Chondrocyte (in vitro differentiated cells): ENCODE measurements at regions not wholly inside any gene's neighbourhood (a gene's known extent, or its start where the extent isn't known, plus 50 kb on each side); places are given as distances from the start of the nearest gene placed in this dataset.
"Not testable (repeated sequence)": the region's sequence is repeated elsewhere in the genome, so short reads cannot be mapped to it uniquely, and the experiment has no call there.

Experiments
- DNase-seq: peaks from one replicate; pipeline ENCODE4 v3.0.0; 2021; ENCODE audit warnings: mixed read lengths, low spot score
- H3K27ac Mint-ChIP-seq: one replicate; pipeline ENCODE4 v1.8.0; 2021; ENCODE audit warnings: mild to moderate bottlenecking, moderate library complexity, mixed read lengths; ENCODE audit not compliant: unreplicated experiment
- H3K27me3 Mint-ChIP-seq: 2 replicates; pipeline ENCODE4 v1.8.0; 2021; ENCODE audit warnings: low read depth, mixed read lengths
- H3K36me3 Mint-ChIP-seq: 2 replicates; pipeline ENCODE4 v1.8.0; 2021; ENCODE audit warnings: low read depth, mixed read lengths
- H3K4me1 Mint-ChIP-seq: 2 replicates; pipeline ENCODE4 v1.8.0; 2021; ENCODE audit warnings: low read depth, mild to moderate bottlenecking, mixed read lengths
- H3K4me3 Mint-ChIP-seq: one replicate; pipeline ENCODE4 v1.8.0; 2021; ENCODE audit warnings: mild to moderate bottlenecking, moderate library complexity, mixed read lengths; ENCODE audit not compliant: unreplicated experiment
- H3K9me3 Mint-ChIP-seq: 2 replicates; pipeline ENCODE4 v1.8.0; 2021; ENCODE audit warnings: low read depth, mixed read lengths
- TF ChIP-seq, protein P1 (sequence below): fragments of 200-600 bp; sonication (generic); IDR thresholded peaks from 2 replicates; pipeline ENCODE4 v1.5.0; 2021; ENCODE audit warnings: antibody characterized with exemption, mild to moderate bottlenecking, moderate library complexity

DNA sequence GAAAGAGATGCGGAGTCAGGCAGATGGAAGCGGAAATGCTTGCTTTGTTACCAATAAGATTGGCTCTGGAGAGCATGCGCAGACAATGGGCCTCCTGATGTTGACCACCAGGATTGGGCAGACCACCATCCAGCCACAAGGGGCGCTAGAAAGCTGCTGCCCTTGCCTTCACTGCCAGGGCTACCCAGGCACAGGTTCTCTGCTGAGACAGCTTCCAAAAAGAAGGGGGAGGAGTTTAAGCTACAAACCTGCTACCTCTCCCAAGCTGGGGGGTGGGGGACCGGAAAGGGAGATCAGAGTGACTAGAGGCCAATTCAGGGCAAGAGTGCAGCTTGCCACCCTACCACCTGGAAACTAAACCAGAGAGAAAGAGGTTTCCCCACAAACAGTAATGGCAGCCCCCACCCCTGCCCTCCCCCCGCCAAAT lies 369.7 kb downstream of the RRAGC start:
- Mint-ChIP-seq H3K27me3 (peaks cover 15% of the 10 kb centered on the region), H3K4me1 (peaks cover 3% of the 10 kb centered on the region), H3K9me3 (no peaks in the 10 kb centered on the region), H3K4me3 (no peak overlapping the region), H3K36me3 (no peaks in the 10 kb centered on the region), H3K27ac (no peak overlapping the region)
- DNase-seq = no peak
- TF ChIP-seq, protein P1, sequence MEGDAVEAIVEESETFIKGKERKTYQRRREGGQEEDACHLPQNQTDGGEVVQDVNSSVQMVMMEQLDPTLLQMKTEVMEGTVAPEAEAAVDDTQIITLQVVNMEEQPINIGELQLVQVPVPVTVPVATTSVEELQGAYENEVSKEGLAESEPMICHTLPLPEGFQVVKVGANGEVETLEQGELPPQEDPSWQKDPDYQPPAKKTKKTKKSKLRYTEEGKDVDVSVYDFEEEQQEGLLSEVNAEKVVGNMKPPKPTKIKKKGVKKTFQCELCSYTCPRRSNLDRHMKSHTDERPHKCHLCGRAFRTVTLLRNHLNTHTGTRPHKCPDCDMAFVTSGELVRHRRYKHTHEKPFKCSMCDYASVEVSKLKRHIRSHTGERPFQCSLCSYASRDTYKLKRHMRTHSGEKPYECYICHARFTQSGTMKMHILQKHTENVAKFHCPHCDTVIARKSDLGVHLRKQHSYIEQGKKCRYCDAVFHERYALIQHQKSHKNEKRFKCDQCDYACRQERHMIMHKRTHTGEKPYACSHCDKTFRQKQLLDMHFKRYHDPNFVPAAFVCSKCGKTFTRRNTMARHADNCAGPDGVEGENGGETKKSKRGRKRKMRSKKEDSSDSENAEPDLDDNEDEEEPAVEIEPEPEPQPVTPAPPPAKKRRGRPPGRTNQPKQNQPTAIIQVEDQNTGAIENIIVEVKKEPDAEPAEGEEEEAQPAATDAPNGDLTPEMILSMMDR = peak; percentile 70

- no peaks in the 10 kb centered on the region for H3K9me3 Mint-ChIP-seq
- TF ChIP-seq, protein P1 = no peak
- DNase-seq = no peak
- H3K27me3 Mint-ChIP-seq = peaks cover 15% of the 10 kb centered on the region
- H3K27ac Mint-ChIP-seq = no peak overlapping the region
- peaks cover 8% of the 10 kb centered on the region for H3K4me1 Mint-ChIP-seq
- H3K4me3 Mint-ChIP-seq = no peak overlapping the region
- no peaks in the 10 kb centered on the region for H3K36me3 Mint-ChIP-seq
These were observed 371.2 kb downstream of the RRAGC start for GRCh38 chr1:38488162-38488898.

DNA sequence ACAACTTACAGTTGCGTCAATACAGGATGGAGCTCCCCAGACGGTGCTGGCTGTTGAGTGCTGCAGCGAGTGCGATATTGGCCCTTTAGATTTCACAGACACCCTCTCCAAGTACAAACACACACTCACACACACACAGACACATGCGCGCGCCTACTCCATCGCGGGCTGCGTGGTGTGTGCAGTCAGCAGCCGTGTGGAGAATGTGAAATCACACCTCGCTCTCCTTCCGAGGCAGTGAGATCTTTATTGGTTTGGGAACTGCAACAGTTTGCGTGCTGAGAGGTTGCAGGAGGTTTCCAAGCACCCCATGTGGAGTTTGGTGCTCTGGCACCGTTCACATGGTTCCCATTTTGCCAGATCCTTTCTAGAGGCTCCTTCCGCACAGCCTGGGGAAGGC lies 372.2 kb downstream of the RRAGC start:
- no peaks in the 10 kb centered on the region for H3K36me3 Mint-ChIP-seq
- no peaks in the 10 kb centered on the region for H3K9me3 Mint-ChIP-seq
- H3K27ac Mint-ChIP-seq = no peak overlapping the region
- DNase-seq = no peak
- TF ChIP-seq, protein P1 = no peak
- H3K4me1 Mint-ChIP-seq = peaks cover 10% of the 10 kb centered on the region
- no peak overlapping the region for H3K4me3 Mint-ChIP-seq
- peaks cover 15% of the 10 kb centered on the region for H3K27me3 Mint-ChIP-seq

GRCh38 chr1:38486085-38486484 lies 373.5 kb downstream of the RRAGC start:
- peaks cover 10% of the 10 kb centered on the region for H3K4me1 Mint-ChIP-seq
- no peak overlapping the region for H3K4me3 Mint-ChIP-seq
- no peaks in the 10 kb centered on the region for H3K36me3 Mint-ChIP-seq
- no peak overlapping the region for H3K27ac Mint-ChIP-seq
- TF ChIP-seq, protein P1 = no peak
- H3K9me3 Mint-ChIP-seq = no peaks in the 10 kb centered on the region
- DNase-seq = no peak
- peaks cover 15% of the 10 kb centered on the region for H3K27me3 Mint-ChIP-seq

DNA sequence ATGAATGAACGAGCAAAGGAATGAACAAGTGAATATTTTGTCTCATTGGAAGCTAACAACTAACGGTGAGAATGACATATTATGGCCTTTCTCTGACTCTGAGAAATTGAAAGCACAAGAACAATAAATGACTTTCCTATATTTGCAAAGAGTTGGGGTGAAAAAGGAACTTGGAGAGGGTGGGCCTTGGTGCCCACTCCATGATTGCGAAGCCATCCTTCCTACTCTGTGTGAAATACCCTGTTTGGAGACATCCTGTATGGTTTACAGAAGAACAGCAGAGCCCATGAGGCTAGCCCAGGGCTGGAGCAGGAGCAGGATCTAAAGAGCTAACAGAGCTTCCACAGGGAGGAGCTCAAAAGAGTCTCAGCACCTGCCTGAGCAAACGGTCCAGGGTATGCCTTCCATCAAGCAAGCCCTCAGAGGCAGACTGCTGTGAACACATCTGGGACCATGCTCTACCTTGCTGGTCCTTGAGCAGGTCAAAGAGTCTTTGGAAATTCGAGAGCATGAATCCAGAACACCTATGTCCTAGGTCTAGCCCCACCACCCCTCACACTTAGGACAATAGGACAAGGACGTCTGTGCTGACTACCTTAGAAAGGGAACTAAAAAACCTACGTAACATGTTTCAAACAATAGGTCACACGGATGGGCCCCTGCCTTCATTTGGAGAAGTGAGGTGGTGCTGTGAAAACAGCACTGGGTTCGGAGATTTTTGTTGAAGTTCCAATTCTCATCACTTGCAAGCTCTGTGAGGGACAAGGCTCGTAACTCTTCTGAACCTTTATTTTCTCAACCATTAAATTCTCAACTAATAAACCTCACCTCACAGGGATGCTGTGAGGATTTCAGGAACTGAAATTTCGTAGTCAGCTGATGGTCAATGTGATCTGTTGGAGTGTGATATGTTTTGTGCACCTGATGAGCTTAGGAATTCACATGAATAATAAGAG lies 377.4 kb downstream of the RRAGC start:
- peaks cover 3% of the 10 kb centered on the region for H3K36me3 Mint-ChIP-seq
- H3K9me3 Mint-ChIP-seq = peaks cover 5% of the 10 kb centered on the region
- no peak overlapping the region for H3K4me3 Mint-ChIP-seq
- TF ChIP-seq, protein P1 = no peak
- DNase-seq = no peak
- H3K27ac Mint-ChIP-seq = no peak overlapping the region
- H3K27me3 Mint-ChIP-seq = peaks cover 10% of the 10 kb centered on the region
- H3K4me1 Mint-ChIP-seq = peaks cover 12% of the 10 kb centered on the region

DNA sequence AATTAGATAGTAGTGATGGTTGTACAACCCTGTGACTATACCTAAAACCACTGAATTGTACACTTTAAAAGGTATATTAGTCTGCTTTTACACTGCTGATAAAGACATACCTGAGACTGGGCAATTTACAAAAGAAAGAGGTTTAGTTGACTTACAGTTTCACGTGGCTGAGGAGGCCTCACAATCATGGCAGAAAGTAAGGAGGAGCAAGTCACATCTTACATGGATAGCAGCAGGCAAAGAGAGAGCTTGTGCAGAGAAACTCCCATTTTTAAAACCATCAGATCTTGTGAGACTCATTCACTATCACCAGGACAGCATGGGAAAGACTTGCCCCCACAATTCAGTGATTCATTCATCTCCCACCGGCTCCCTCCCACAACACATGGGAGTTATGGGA lies 379.9 kb downstream of the RRAGC start:
- H3K27ac Mint-ChIP-seq, H3K9me3 Mint-ChIP-seq, DNase-seq, H3K27me3 Mint-ChIP-seq, H3K36me3 Mint-ChIP-seq, H3K4me3 Mint-ChIP-seq: not testable (repeated sequence)
- peaks cover 29% of the 10 kb centered on the region for H3K4me1 Mint-ChIP-seq
